ENCODE measurements at regions not wholly inside any gene's neighbourhood (a gene's known extent, or its start where the extent isn't known, plus 50 kb on each side); places are given as distances from the start of the nearest gene placed in this dataset.

DNA sequence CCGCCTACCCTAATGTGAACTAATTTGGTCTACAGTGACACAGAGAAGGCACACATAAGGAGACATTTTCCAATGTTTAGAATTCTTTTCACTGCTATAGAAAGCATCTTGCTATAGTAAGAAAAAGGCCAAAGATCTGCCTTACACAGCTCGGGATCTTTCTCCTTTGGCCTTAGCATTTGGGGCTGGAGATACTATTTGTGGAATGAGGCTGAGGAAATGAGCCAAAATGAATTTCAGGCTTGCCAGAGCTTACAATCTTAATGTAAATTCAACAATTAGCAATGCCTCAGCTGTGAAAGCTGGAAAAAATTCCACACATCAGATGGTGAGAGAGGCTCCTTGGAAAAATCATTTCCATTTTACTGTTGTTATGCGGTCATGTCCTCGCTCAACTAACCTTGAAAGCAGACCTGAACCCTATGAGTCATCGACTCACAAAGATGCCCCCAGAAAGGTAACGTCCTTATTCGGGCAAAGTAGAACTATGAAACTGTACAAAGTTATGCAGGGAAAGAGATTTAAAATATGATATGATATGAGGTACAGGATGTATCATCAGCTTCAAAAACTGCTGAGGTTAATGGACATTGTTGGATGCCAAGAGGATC is 324.5 kb upstream of the NBEA start:
- H3K4me1 Mint-ChIP-seq, result no peaks in the 10 kb centered on the region
- H3K9me3 Mint-ChIP-seq, result peaks cover 0 to 24% (median 0%) of the 10 kb centered on the region in 9 donors
- POLR2A ChIA-PET, result no interaction called here
- H3K36me3 Mint-ChIP-seq, result no peaks in the 10 kb centered on the region
- DNase-seq (no peak), ATAC-seq (no peak)
- H3K27me3 Mint-ChIP-seq, result peaks cover 0 to 9% (median 0%) of the 10 kb centered on the region in 5 donors
- H3K27ac Mint-ChIP-seq, result no peak overlapping the region
- H3K4me3 Mint-ChIP-seq, result no peak overlapping the region

DNA sequence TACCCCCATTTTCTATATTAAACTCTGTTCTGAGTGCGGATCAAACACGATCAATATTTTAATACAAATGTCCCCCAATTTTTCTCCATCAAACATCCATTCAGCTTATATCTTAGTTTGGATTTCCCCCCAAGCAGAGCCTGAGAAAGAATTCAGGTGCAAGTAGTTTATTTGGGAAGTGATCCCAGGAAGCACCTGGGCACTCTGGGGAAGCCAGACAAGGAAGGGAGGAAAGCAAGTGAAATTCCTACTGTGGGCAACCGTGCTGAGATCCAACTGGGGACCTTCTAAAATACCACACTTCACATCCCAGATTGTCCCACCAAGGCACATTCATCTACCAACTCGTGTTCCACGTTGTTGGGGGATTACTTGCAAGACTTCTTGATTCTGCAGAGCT is 323.4 kb upstream of the NBEA start:
- H3K9me3 Mint-ChIP-seq, result peaks cover 0 to 22% (median 0%) of the 10 kb centered on the region in 9 donors
- DNase-seq (no peak), ATAC-seq (no peak)
- peaks cover 0 to 9% (median 0%) of the 10 kb centered on the region in 5 donors for H3K27me3 Mint-ChIP-seq
- H3K36me3 Mint-ChIP-seq, result no peaks in the 10 kb centered on the region
- no peak overlapping the region for H3K4me3 Mint-ChIP-seq
- H3K27ac Mint-ChIP-seq, result no peak overlapping the region
- H3K4me1 Mint-ChIP-seq, result no peaks in the 10 kb centered on the region
- POLR2A ChIA-PET, result no interaction called here

DNA sequence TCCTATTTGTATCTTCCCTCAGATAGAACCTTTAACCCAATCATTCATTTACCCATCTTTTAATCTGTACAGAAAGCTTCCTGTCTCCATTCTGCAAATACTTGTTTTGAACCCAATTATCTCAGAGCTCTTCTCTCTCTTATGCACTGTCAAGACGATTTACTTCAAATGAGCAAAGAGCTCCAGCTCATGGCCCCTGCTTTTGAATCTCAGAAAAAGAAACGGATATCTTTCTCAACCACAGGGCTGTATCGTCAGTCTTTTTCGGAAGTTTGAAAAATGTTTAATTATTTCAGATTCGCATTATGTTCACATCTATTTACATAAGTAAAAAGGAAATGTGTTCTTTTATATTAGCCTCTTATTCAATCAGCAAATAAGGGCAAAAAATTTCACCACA is 322.7 kb upstream of the NBEA start:
- no peak for DNase-seq
- Mint-ChIP-seq H3K27ac (no peak overlapping the region), H3K4me3 (no peak overlapping the region), H3K9me3 (peaks cover 0 to 19% (median 0%) of the 10 kb centered on the region in 9 donors), H3K4me1 (no peaks in the 10 kb centered on the region), H3K36me3 (no peaks in the 10 kb centered on the region), H3K27me3 (peaks cover 0 to 9% (median 0%) of the 10 kb centered on the region in 5 donors)
- POLR2A ChIA-PET, result no interaction called here
- ATAC-seq, result no peak

DNA sequence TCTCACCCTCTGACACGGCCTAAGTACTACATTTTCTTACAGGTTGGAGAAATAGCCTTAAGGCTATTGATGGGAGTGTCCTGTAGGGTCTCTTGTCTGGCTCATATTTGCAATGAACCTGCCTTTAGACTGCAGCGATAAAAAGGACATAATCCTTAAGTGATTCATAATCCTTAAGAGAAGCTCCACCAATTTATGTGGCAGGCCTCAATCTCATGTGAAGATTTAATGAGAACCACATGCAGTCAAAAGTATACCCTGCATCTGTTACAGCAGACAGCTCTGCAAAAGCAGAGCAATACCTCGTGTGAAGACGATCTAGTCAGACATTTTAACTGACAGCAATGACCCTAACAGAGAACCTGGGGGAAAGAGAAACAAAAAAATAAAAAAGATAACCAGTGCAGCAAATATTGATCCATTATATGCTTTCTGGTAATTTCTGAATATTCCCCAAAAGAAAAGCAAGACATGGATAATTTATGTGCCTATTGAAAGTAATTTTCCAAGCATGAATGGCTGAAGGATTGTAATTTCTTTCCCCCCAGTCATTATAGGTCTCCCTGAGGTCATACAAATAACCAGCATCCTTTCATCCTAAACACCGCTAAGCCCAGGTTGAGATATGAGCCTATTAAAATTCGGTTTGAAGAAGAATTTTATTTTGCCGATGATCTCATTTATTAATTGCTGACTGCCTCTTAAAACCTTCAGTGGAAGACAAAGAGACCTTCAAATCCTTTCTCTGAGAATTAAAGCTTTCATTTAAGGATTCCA is 321.8 kb upstream of the NBEA start:
- H3K9me3 Mint-ChIP-seq, result peaks cover 0 to 18% (median 0%) of the 10 kb centered on the region in 9 donors
- H3K27me3 Mint-ChIP-seq, result peaks cover 0 to 4% (median 0%) of the 10 kb centered on the region in 5 donors
- H3K4me1 Mint-ChIP-seq, result no peaks in the 10 kb centered on the region
- POLR2A ChIA-PET, result no interaction called here
- ATAC-seq, result no peak
- no peak overlapping the region for H3K4me3 Mint-ChIP-seq
- no peak overlapping the region for H3K27ac Mint-ChIP-seq
- H3K36me3 Mint-ChIP-seq, result no peaks in the 10 kb centered on the region
- DNase-seq, result no peak

DNA sequence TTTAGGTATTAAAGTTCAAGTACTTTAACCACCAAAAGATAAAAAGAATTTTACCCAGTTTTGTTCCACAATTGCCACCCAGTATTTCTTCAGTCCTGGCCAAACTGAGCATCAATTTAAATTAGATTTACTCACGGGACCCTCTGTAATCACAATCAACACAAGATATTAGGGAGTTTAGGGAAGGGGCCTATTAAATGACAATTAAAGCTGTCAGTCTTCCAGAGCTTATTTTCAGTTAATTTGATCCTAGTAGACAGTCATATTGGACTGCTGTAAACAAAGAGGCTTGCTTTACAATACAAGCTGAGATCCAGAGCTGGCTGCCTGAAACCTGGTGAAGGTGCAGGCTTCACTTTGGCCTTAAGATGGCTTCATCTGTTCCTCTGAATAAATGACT is 321.2 kb upstream of the NBEA start:
- DNase-seq (no peak), ATAC-seq (no peak)
- no peaks in the 10 kb centered on the region for H3K36me3 Mint-ChIP-seq
- no peak overlapping the region for H3K27ac Mint-ChIP-seq
- POLR2A ChIA-PET, result no interaction called here
- no peak overlapping the region for H3K4me3 Mint-ChIP-seq
- peaks cover 0 to 16% (median 0%) of the 10 kb centered on the region in 9 donors for H3K9me3 Mint-ChIP-seq
- no peaks in the 10 kb centered on the region for H3K4me1 Mint-ChIP-seq
- H3K27me3 Mint-ChIP-seq, result peaks cover 0 to 4% (median 0%) of the 10 kb centered on the region in 5 donors

DNA sequence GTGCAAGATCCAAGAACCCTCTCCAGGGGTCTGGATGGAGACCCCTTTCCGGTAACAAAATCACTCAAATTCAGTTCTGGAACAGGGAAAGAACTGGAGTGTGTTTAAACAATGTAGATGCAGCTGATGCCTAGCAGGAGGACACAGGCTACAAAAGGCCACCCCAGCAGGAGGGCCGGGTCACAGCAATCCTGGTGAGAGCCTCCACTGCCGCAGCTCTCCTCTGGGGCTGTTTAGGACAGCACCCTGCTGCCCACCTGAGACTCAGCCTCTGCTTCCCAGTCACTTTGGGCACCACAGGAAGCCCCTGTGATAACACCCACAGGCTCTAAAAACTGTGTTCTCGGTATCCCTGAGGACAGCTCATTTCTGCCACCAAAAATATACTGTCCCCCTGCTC is 318.7 kb upstream of the NBEA start:
- DNase-seq (no peak), ATAC-seq (no peak)
- Mint-ChIP-seq H3K27me3 (peaks cover 0 to 18% (median 5%) of the 10 kb centered on the region in 5 donors), H3K9me3 (peaks cover 0 to 9% (median 0%) of the 10 kb centered on the region in 9 donors), H3K27ac (no peak overlapping the region), H3K4me3 (no peak overlapping the region), H3K36me3 (no peaks in the 10 kb centered on the region), H3K4me1 (no peaks in the 10 kb centered on the region)
- POLR2A ChIA-PET, result no interaction called here

DNA sequence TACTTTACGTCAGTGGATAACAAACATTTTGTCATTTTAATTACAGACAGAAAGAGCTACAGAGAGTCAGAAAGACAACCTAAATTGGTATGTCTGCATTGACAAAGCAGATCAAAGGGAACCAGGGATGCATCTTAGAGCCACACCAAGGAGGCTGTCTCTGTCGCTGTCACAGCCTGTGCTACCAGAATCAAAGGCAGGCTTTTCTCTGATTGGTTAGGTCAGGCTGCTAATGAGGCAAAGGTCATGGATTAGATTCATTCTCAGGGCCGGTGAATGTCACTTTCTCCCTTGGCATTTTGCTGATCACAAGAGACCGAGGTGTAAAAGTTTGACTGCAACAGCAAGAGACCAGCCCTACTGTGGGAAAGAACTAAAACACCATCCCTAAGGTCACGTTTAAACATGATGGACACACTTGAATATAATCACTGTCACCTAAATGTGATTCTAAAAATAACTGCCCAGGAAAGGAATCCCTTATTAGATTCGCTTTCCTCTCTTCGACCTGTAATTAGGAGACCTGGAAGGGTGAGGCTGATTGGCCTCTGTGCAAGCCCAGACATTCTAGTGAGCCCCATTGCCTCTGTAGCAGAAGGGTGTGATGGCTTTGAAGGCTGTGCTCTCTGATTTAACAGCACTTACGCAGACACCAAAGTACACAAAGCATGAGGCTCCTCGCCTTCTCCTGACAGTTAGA is 314.4 kb upstream of the NBEA start:
- ATAC-seq (no peak), DNase-seq (no peak)
- POLR2A ChIA-PET, result no interaction called here
- Mint-ChIP-seq H3K36me3 (no peaks in the 10 kb centered on the region), H3K27ac (no peak overlapping the region), H3K4me1 (no peaks in the 10 kb centered on the region), H3K27me3 (peaks cover 0 to 18% (median 4%) of the 10 kb centered on the region in 5 donors), H3K4me3 (no peak overlapping the region), H3K9me3 (peaks cover 0 to 5% (median 0%) of the 10 kb centered on the region in 9 donors)

DNA sequence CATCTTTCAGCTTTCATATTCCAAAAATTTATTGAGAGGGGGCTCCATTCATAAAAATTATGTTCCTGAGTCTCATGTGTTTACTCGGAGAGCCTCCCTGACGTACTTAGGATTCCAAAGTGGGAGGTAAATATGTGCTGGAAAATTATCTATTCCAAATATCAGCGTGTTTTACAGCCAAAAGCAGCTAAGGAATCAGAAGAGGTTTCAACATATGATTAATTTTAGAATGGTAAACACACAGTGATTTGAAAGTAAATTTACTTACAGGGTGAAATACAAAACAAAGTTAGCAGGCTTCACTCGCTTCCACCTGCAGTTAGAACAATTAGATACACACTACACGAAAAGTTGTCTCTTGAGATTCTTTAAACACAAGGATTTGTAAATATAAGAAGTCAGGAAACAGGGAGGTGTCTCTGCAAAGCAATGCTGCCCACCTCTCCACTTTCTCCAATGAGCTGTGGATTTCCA is 313.8 kb upstream of the NBEA start:
- Mint-ChIP-seq H3K4me3 (no peak overlapping the region), H3K4me1 (no peaks in the 10 kb centered on the region), H3K27me3 (peaks cover 0 to 18% (median 4%) of the 10 kb centered on the region in 5 donors), H3K9me3 (peaks cover 0 to 5% (median 0%) of the 10 kb centered on the region in 9 donors), H3K27ac (no peak overlapping the region), H3K36me3 (no peaks in the 10 kb centered on the region)
- ATAC-seq (no peak), DNase-seq (no peak)
- POLR2A ChIA-PET, result no interaction called here

DNA sequence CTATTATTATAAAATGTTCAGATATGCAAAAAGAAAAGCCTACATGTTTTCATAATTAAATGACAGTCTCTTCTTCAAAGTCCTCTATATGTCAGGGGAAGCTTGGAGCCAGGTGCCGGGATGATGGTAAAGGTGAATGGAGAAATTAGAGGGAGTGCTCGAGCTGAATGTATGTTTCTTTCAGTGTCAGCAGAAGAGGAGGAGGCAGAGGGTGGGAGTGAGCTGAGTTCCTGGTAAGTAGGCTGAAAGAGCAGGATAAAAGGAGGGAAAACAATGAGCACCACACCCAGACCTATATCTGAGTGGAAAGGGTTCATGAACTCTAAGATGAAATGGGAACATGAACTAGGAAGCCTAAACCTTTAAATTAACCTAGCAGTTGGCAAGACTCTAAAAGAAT is 307.6 kb upstream of the NBEA start:
- POLR2A ChIA-PET, result no interaction called here
- H3K9me3 Mint-ChIP-seq, result peaks cover 0 to 9% (median 0%) of the 10 kb centered on the region in 9 donors

DNA sequence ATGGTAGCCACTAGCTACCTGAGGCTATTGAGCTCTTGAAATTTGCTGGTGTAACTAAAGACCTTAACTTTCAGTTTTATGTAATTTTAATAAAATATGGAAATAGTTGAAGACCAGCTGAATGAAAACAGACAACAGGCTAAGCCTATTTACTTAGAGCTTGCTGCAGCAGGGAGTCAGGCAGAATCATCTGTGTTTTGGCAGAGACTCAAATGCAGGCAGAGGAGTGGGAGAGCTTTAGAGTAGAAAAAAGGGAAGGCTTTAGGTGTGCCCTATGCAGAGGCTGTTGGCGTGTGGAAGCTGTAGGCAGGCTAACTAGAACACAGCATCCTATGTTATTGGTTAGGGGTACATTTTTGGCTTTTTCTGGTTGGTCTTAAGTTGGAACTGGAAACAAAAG is 304.9 kb upstream of the NBEA start:
- Mint-ChIP-seq H3K27me3 (peaks cover 2 to 7% (median 2%) of the 10 kb centered on the region in 5 donors), H3K27ac (no peak overlapping the region)
- DNase-seq, result no peak

More for the DNA sequence above, 307.6 kb upstream of the NBEA start:
- ATAC-seq, result no peak
- Mint-ChIP-seq H3K27ac (no peak overlapping the region), H3K4me1 (no peaks in the 10 kb centered on the region), H3K27me3 (peaks cover 1 to 7% (median 2%) of the 10 kb centered on the region in 5 donors), H3K36me3 (no peaks in the 10 kb centered on the region), H3K4me3 (no peak overlapping the region)
- no peak for DNase-seq

DNA sequence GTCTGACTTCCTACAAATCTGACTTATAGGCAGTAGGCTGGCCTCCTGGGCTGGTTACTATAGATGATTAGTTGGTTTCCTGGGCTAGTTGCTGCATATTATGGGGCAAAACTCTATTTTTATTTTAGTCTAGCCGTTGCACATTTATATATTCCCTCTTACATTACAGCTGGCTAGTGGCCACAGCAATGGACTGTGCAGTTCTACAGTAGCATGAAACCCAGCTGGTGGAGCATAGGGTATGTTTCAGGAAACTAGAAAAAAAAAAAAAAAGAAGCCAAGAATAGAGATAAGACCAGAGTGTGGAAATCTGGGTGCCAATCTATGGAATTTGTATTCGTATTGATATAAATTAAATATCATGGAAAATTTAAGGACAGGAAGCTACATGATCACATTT is 304.4 kb upstream of the NBEA start:
- Mint-ChIP-seq H3K9me3 (peaks cover 0 to 9% (median 0%) of the 10 kb centered on the region in 9 donors), H3K4me1 (no peaks in the 10 kb centered on the region), H3K4me3 (no peak overlapping the region), H3K27me3 (peaks cover 1 to 7% (median 2%) of the 10 kb centered on the region in 5 donors), H3K27ac (no peak overlapping the region), H3K36me3 (no peaks in the 10 kb centered on the region)
- DNase-seq (no peak), ATAC-seq (no peak)
- POLR2A ChIA-PET, result no interaction called here

More for the DNA sequence above, 304.9 kb upstream of the NBEA start:
- ATAC-seq, result no peak
- Mint-ChIP-seq H3K9me3 (peaks cover 0 to 9% (median 0%) of the 10 kb centered on the region in 9 donors), H3K4me3 (no peak overlapping the region), H3K4me1 (no peaks in the 10 kb centered on the region), H3K36me3 (no peaks in the 10 kb centered on the region)
- POLR2A ChIA-PET, result no interaction called here

DNA sequence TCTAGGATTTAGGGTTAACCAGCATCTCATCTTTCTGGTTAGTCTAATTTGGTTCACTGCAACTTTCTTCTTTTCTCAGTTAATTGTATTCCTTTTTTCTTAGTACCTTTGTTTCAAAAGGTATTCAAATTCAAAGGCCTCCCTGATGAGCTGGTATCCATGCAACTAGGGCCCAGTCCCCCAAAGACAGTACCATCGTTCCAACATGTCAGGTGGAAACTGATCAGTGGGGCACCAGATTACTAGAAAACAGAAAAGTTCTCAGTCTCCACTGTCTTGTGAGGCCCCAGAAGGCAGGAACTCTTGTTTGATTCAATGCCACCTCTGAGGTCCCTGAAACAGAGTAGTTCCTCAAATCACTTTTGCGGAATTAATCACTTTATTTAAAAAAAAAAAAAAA is 303.2 kb upstream of the NBEA start:
- Mint-ChIP-seq H3K4me1 (no peaks in the 10 kb centered on the region), H3K4me3 (no peak overlapping the region), H3K27ac (no peak overlapping the region), H3K27me3 (peaks cover 1 to 7% (median 2%) of the 10 kb centered on the region in 5 donors), H3K9me3 (peaks cover 0 to 9% (median 0%) of the 10 kb centered on the region in 9 donors), H3K36me3 (no peaks in the 10 kb centered on the region)
- POLR2A ChIA-PET, result no interaction called here
- DNase-seq, result no peak
- no peak for ATAC-seq

Measured in naive thymus-derived CD8-positive, alpha-beta T cell (primary cell).